ENCODE measurements at regions not wholly inside any gene's neighbourhood (a gene's known extent, or its start where the extent isn't known, plus 50 kb on each side); places are given as distances from the start of the nearest gene placed in this dataset.

DNA sequence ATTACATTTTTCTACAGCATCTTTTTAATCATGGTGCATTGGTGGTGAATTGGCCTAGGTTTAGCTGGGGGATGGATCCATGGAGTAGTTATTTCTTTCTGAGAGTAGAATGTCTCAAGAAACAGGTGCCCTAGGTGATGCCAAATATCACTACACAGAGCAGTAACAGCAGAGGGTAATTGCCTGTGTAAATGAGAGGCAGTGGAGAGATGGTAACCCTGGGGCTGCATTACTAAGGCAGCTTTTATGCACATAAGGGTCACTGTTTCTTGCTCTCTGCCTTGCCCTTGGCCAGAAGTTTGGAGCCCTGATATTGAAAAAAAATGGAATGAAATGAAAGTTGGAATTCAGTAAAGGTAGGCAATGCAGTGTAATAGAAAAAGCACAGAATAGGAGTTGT is 604.0 kb downstream of the NOVA1 start:
- TF ChIP-seq, protein P1, sequence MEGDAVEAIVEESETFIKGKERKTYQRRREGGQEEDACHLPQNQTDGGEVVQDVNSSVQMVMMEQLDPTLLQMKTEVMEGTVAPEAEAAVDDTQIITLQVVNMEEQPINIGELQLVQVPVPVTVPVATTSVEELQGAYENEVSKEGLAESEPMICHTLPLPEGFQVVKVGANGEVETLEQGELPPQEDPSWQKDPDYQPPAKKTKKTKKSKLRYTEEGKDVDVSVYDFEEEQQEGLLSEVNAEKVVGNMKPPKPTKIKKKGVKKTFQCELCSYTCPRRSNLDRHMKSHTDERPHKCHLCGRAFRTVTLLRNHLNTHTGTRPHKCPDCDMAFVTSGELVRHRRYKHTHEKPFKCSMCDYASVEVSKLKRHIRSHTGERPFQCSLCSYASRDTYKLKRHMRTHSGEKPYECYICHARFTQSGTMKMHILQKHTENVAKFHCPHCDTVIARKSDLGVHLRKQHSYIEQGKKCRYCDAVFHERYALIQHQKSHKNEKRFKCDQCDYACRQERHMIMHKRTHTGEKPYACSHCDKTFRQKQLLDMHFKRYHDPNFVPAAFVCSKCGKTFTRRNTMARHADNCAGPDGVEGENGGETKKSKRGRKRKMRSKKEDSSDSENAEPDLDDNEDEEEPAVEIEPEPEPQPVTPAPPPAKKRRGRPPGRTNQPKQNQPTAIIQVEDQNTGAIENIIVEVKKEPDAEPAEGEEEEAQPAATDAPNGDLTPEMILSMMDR (conservative IDR thresholded peaks at IDR 0.05; ENCODE audit: low read depth, low read length): no peak
- H3K4me3 ChIP-seq (ENCODE audit: low read depth, low read length): no peak overlapping the region
- DNase-seq (ENCODE audit: low read depth): no peak

DNA sequence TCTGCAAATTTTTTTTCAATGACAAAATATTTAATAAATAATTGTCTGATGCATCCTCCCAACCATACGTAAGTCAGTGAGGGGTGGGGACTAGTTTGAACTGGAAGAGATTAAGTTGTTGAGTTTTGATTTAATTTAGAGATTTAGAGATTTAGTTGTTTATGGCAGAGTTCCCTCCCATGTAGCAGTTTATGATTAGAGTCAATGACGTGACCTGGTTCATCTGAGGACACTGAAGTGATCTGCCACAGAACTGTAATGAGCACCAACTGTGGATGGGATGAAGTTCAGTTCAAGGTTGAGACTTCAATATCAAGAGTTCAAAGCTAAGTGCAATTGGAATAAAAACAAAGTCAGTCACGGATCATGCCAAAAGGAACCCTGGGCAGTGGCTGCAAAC is 609.3 kb downstream of the NOVA1 start:
- no peak overlapping the region for H3K4me3 ChIP-seq (ENCODE audit: low read depth, low read length)
- TF ChIP-seq, protein P1 (conservative IDR thresholded peaks at IDR 0.05; ENCODE audit: low read depth, low read length): no peak
- DNase-seq (ENCODE audit: low read depth): no peak

DNA sequence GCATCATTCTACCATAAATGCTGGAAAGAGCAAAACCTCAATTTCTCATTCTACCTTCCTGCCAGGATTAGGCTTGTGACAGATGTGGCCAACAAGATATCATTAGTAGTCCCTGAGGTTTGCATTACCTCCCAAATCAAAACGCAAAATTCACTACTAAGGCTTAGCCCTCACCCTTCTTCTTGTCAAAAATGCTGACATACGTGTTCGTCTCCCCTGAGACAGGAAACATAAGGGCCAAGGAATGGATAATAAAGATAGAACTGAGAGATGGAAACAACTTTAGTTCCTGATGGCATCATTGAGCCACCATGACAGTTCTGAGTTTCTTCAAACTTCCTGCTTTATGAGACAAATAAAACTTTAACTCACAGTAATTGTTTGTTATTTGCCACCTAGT is 642.1 kb downstream of the NOVA1 start:
- DNase-seq (ENCODE audit: low read depth): no peak
- H3K4me3 ChIP-seq (ENCODE audit: low read depth, low read length): no peak overlapping the region
- TF ChIP-seq, protein P1 (conservative IDR thresholded peaks at IDR 0.05; ENCODE audit: low read depth, low read length): no peak

DNA sequence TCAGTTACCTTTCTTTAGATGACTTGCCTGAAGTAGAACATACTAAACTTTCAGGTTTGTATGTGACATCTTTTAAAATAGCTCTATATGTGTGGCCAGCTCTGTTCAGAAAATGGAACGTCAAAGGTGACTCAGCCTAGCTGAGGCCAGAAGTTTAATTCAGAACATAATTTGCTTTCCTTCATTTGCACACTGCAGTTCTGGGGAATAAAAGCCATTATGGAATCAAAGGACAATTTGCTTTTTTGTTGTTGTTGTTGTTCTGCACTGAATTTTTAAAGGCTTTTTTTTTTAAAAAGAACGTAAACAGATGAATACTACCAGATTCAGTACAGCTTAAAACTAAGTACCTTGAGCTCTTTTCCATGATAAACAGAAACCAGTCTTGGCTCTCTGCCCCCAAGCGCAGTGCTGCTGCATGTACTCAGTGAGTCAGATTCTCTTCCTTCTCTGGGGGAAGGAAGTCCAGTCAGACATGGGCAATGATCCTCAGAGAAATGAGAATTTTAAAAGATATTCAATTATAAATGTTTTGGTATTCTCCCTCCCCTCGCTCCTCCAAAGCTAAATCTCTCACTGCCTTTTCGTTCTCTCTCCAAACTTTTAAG is 644.2 kb downstream of the NOVA1 start:
- no peak for DNase-seq (ENCODE audit: low read depth)
- H3K4me3 ChIP-seq (ENCODE audit: low read depth, low read length): no peak overlapping the region
- TF ChIP-seq, protein P1 (conservative IDR thresholded peaks at IDR 0.05; ENCODE audit: low read depth, low read length): no peak

DNA sequence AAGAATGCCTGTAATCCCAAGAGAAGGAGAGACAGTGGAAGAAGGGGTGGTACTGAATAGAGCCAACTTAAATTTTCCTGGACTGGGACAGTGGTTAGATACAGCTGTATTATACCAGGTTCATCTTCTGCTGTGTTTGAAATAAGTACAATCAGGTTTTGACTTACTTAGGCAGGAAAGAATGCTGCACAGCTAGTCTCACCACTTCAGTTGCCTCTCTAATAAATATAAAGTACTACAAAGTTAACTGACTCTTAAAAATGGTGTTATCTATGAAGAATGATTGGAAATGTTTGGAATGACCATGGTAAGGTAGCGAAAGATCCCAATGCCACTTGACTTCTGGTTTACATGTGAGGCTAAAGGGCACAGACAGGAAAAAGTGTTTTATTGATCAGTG is 652.1 kb downstream of the NOVA1 start:
- no peak overlapping the region for H3K4me3 ChIP-seq (ENCODE audit: low read depth, low read length)
- TF ChIP-seq, protein P1 (conservative IDR thresholded peaks at IDR 0.05; ENCODE audit: low read depth, low read length): no peak
- no peak for DNase-seq (ENCODE audit: low read depth)

DNA sequence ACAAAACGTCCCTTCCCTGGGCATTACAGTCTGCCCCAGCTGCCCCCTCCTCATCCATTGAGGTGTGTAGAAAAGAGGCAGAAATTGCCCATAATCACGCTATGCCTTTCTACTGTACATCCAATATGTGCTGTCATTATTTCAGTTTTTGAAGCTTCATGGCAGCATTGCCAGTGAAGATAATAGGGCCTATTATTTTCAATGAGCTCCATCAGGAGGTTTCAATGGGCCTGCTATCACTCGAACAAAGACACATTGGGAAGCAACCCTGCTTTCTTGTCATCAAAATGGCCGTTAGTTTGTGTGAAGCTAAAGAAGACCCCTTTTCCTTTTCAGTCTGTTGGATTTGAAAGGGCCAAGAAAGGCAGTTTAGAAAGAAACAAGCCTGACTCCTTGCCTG is 653.8 kb downstream of the NOVA1 start:
- H3K4me3 ChIP-seq (ENCODE audit: low read depth, low read length): no peak overlapping the region
- TF ChIP-seq, protein P1 (conservative IDR thresholded peaks at IDR 0.05; ENCODE audit: low read depth, low read length): no peak
- no peak for DNase-seq (ENCODE audit: low read depth)

DNA sequence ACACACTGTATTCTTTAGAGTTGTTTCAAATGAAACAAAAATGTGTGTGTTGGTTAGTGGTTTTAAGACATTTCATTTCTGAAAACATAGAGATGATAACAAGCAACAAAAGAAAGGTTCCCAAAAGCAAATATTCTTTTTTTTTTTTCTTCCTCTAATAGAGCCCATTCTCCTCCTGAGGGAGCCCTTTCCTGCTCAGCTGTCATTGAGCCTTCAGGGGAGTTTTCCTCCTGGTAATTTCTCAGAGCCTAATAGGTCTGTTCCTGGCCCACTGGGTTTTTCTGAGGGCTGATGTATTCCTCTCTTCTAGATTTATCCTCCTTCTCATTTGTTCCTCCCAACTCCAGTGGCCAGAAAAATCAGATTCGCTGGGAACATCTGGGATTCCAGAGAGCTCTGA is 654.5 kb downstream of the NOVA1 start:
- no peak overlapping the region for H3K4me3 ChIP-seq (ENCODE audit: low read depth, low read length)
- no peak for DNase-seq (ENCODE audit: low read depth)
- TF ChIP-seq, protein P1 (conservative IDR thresholded peaks at IDR 0.05; ENCODE audit: low read depth, low read length): no peak
